IPS-NIHi7 (cell line): ENCODE measurements at regions not wholly inside any gene's neighbourhood (a gene's known extent, or its start where the extent isn't known, plus 50 kb on each side); places are given as distances from the start of the nearest gene placed in this dataset.
"Not testable (repeated sequence)": the region's sequence is repeated elsewhere in the genome, so short reads cannot be mapped to it uniquely, and the experiment has no call there.

Experiments
- DNase-seq: peaks from one replicate; pipeline ENCODE4 v3.0.0; 2012; ENCODE audit warnings: mixed read lengths; ENCODE audit errors: extremely low spot score

DNA sequence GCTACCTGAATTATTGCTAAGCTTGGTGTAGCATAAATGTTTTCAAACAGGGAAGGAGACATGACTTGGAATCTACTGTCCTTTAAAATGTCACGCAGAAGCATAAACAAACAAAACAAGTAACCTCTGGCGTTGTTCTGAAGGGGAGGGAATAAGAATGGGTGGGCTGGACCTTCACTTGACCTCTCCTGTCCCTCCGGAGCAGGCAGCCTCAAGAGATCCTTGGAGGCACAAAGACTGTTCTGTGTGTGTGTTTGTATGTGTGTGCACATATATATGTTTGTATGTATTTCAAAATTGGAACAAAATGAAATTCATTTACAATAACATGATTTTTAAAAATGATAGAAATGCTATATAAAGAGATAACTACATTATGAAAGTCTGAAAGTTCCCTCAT, 91.3 kb upstream of the DCLK2 start:
- DNase-seq, result no peak

DNA sequence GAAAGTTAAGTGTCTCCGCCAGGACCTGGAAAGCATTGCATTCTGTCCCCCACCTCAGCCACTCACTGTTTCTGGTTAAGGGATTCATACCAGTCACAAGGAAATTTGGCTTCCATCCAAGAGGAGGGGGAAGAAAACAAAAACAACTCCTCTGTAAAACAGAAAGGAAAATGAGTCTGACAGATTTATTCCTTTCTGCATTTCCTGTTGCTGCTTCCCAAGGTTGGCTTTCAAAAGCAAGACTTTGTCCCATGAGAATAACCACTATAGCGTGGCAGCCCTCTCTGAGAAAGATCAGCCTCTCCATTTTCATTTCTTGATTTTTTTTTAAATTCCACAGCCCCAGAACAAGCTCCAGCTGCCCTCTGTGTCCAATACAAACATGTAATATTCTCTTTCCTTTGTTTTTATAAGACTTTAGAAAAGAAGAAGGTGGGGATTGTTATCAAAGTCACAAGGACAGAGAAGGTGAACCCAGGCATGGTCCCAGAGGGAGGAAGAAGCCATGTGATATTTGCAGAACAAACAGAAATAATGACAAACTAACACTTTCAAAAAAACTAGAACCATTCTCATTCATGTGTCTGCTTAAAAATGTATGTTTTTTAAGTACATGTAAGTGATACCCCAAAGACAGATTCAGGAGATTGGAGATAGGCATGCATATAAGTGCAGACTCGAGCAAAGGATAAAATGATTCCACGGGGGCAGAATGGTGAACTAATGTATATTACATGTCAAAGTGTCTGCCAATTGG, 90.7 kb upstream of the DCLK2 start:
- no peak for DNase-seq

DNA sequence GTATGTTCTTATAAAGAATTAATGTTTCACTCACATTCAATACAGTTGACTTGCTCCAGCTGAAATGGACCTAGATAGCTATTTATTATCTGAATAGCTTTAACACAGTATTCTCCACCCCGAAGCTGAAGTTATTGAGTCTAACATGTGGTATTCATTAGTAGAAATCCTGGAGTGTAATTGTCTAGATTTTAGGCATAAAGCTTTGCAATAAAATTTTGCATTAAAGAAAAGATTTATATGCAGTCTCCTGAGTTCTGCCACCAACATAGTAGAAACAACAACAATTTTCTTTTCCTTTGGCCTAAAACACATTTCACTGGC, 90.2 kb upstream of the DCLK2 start:
- DNase-seq, result no peak

DNA sequence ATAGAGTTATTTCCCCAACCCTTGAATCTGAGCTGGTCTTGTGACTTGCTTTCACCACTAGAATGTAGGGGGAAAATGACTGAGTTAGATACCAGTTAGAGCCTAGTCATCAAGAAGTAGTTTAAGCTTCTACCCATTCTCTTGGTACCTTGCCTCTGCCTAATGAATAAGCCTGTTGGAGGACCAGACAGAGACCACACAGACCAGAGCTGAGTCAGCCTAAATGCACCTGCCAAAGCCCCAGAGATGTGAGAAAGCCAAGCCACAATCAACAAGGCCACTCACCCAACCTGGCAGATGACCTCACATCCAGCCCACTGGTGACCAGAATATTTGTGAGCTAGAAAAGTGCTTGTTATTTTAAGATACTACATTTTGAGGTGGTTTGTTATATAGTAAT, 85.2 kb upstream of the DCLK2 start:
- no peak for DNase-seq

DNA sequence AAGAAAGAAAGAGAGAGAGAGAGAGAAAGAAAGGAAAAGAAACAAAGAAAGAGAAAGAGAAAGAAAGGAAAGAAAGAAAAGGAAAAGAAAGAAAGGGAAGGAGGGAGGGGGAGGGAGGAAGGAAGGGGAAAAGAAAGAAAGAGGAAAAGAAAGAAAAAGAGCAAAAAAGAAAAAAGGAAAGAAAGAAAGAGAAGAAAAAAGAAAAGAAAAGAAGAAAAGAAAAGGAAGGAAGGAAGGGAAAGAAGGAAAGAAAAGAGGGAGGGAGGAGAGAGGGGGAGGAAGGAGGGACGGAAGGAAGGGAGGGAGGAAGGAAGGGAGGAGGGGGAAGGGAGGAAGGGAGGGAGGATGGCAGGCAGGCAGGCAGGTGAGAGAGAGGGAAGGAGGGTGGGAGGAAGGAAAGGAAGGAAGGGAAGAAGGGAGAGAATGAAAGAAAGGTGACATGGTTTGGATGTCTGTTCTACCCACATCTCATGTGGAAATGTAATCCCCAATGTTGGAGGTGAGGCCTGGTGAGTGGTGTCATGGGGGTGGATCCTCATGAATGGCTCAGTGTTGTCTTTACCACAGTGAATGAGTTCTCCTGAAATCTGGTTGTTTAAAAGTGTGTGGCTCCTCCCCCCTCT, 83.0 kb upstream of the DCLK2 start:
- DNase-seq, result no peak

DNA sequence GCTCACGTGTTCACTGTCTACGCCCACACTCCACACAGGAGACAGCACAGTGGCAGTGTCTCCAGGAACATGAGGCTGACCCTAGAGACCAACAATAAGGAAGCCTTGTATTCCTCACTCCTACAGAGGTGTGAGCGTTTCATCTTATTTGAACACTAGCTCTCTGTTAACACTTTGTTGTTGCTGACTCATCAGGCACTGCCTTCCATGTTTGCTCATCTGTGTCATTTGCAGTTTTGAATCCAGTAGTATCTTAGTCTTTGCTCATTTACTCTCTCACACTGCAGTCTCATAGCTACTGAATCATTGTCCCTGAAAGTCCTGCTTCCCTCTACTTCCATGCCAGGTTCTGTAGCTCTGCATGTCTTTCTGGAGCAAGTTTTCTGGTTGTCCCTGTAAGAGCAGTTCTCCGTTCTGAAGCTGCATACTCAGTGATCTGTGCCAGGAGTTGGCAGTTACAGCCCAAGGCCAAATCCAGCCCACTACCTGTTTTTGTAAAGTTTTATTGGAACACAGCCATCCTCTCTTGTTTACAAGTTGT, 80.3 kb upstream of the DCLK2 start:
- DNase-seq, result peak; percentile 26

DNA sequence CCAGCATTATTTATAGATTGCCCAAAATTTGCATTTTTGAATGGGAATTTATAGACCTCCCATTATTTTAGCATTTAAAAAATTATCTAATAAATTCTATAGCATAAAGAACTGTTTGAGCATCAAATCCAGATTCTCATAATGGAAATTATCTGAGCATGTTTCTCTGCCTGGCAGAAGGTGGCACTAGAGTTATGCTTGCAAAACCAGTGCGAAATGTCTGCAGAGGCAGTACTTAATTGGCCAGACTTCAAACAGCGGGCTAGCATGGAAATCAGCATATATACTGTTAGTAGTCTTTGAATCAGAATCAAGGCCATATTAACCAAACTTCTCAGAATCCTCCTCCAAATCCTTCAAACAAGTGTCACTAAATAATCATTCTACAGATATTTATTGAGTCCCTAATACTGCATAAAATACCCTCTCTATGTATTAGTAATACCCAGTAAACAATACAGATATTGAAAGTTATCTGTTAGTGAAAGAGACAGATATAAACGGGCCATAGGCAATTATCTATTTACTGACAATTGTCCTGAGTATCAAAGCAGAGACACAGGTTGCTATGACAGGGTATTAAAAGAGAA, 78.7 kb upstream of the DCLK2 start:
- peak; percentile 45 for DNase-seq

DNA sequence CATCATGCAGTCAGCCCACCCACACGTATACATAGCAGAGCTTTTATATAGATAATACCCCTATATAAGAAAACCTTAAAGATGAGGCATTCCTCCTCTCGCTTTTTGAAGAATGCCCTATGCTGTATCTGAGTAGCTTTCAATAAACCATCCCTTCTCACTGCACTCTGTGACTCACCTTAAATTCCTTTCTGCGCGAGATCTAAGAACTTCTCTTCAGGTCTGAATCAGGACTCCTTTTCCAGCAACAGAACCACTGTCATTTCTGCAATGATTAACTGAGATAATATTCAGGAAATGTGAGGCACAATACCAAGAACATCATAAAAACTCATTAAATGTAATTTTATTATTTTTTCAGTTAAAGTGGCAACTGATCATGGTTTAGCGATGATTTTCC, 76.4 kb upstream of the DCLK2 start:
- no peak for DNase-seq

DNA sequence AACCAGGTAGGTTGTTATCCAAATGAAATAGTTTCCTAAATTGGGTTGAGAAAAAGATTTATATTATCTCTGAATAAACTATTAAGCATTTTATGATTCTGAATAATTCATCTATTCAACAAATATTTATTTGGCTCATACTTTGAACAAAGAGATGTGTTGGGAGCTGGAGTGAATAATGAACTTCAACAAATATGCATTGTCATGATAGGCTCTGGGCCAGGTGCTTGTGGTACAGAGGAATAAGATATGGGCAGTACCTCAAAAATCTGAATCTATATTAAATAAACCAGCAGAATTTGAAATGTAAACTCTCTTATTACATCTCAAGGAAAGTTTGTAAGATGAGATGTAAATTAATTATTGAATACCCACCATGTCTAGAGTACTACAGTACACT, 75.7 kb upstream of the DCLK2 start:
- DNase-seq, result no peak

DNA sequence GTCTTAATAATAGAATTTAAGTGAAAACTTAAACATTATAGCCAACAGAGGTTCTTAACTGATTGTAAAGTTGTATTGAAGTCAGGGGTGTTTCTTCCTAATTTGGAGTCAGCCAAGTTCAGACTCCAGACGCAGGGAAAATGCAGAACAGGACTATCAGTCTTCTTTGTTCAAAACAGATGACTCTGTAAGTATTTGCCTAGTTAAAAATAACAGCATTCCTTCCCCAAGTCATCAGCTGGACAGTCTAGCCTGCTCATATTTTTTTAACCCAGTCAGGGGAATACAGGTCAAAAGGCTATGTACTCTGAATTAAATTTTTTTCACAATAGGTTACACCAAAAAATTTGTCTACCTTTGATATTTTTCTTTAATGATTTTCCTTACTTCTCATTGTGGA, 73.8 kb upstream of the DCLK2 start:
- no peak for DNase-seq

DNA sequence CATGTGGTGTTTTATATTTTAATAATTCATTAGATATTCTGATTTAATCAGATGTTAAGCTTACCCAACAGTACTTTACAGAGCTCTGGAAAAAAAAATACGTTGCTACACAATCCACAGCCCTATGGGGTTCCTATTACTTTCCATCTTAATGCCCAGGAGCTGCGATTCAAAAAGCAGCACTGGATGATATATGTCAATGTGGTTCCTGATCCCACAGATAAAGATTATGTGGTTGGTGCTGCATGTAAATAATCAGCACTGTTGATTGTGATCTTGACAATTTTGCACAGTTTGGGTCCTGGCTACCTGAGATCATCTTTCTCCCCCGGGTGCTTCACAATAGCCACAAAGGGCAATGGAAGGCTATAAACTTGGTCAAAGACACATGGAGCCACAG, 72.7 kb upstream of the DCLK2 start:
- DNase-seq, result no peak

DNA sequence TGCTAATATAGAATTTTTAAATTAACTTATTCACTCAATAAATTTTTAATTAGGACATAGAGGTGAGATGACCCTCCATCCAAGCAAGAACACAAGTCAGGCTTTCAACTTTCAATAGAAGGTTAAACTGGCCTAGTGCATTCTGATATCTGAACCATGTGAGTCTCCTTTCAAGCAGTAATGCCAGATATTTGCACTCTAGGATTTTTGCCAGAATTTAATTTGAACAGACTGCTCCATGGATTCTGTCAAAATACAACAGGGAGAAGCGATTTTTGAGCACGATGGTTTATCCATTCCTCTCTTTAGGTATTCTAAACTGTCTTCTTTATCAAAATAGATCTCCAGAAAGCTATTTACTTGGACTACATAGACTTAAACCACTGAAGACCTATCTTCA, 72.0 kb upstream of the DCLK2 start:
- DNase-seq, result no peak

DNA sequence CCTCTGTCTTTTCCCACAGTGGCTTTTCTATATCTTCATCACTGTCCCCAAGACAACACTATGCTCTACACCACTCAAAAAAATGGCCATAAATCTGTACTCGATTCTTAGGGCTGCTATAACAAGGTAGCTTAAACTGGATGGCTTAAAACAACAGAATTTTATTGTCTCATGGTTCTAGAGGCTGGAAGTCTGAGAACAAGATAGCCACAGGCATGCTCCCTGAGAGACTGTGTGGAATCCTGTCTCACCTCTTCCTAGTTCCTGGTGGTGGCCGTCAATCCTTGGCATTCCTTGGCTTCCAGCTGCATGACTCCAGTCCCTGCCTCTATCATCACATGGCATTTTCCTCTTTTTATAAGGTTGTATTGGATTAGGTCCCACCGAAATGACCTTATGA, 70.7 kb upstream of the DCLK2 start:
- DNase-seq, result no peak

DNA sequence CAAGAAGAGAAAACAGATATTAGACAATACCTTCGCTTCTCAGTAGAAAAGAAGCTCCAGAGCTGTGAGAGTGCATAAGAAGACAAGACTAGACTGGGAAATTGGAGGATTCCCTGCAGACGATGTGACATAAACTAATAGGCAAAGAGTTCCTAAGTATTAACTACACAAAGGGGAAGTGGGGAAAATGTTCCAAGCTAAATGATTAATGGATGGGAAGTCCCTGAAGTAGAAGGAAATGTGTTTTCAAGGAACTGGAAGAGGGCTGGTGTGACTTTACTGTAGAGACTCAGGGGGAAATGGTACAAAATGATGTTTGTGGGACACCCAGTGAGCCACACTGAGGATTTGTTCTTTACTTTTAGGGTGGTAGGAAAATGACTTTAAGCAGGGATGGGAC, 69.7 kb upstream of the DCLK2 start:
- DNase-seq, result no peak

DNA sequence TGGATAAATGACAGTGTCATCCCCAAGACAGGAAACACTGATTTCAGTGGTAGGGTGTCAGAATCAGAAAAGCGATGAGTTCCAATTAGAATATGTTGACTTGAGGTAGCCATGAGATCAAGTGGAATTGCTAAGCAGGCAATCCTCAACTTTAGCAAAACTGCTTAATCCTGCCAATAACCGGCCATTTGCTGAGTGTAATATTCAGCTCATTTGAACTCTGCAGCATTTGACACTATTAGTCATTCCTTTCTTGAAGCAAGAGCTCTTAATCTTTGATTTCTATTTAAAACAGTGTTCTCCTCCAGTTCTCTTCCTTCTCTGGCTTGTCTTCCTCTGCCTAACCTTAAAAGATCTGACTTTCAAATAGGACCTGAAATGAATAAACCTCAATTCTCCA, 68.7 kb upstream of the DCLK2 start:
- DNase-seq, result no peak

DNA sequence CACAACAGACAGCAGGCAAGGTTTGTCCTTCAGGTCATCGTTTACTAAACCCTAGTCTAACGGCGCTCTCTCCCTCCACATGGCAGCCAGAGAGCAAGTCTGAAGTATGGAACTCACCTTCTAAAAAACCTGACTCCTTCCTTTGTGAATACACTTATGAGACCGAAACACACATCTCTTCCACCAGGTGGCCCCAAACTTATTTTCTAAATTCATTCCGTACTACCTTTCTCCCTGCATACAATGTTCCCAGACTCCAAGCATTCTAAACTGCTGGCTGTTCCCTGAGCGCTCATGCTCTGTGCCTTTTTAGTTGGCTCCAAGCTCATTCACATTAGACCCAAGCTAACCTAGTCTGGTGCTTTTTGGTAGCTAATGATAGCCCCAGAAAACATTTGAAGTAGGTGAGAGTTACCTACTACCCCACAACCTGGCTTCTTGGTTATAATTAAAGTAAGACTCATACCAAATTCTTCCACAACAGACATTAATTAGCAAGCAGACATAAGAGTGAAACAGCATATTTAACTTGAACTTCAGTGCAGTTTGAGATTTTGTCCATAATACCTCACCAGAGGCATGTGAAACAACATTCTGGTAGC, 67.6 kb upstream of the DCLK2 start:
- peak; percentile 60 for DNase-seq

DNA sequence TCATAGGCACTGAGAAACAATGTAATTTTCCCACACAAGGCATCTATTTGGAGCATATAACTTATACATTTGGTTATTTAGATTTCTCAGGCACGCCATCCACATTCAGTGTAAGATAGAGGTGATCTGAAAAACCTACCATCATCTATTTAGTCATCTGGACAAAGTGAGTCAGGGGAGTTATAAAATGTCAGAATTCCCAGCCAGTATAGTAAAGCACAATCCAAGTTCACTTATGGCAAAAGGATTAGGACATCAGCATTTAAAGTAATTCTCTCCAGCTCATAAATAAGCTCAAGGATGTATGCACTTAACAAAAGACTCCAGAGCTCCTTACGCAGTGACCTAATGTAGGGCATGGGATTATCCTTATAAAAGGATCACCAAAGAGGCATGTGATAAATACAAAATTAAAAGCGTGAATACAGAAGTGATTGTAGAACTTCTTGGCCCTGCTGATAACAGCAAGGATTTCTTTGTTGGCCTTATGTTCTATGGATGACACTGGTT, 65.3 kb upstream of the DCLK2 start:
- DNase-seq, result no peak

DNA sequence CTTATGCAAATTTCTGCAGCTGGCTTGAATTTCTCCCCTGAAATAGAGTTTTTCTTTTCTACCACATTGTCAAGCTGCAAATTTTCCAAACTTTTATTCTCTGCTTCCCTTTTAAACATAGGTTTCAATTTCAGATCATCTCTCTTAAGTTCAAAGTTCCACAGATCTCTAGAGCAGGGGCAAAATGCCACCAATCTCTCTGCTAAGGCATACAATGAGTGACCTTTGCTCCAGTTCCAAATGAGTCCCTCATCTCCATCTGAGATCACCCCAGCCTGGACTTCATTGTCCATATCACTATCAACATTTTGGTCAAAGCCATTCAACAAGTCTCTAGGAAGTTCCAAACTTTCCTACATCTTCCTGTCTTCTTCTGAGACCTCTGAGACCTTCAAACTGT, 62.3 kb upstream of the DCLK2 start:
- DNase-seq, result not testable (repeated sequence)

DNA sequence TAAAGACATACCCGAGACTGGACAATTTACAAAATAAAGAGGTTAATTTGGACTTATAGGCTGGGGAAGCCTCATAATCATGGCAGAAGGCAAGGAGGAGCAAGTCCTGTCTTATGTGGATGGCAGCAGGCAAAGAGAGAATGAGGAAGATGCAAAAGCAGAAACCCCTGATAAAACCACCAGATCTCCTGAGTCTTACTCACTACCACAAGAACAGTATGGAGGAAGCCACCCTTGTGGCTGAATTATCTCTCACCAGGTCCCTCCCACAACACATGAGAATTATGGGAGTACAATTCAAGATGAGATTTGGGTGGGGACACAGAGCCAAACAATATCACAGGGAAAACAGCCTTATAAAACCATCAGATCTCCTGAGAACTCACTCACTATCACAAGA, 61.6 kb upstream of the DCLK2 start:
- DNase-seq, result not testable (repeated sequence)

DNA sequence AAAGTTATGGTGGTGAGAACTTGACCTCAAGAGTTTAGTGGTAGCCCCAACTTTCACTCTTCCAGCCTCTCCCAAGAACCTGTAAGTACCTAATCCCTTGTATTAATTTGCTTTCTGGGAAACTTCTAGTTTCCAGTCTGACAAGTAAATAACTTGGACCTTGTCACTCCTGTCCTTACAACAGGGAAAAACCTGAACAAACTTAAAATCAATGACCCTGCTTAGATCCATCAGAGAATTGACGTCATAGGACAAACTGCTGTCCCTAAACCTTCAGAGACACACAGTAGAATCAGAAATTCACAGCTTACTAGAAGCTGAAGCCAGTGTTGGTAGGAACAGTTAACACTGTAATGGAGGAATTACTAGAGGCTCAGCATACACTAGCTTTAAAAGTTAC, 60.0 kb upstream of the DCLK2 start:
- DNase-seq, result no peak

DNA sequence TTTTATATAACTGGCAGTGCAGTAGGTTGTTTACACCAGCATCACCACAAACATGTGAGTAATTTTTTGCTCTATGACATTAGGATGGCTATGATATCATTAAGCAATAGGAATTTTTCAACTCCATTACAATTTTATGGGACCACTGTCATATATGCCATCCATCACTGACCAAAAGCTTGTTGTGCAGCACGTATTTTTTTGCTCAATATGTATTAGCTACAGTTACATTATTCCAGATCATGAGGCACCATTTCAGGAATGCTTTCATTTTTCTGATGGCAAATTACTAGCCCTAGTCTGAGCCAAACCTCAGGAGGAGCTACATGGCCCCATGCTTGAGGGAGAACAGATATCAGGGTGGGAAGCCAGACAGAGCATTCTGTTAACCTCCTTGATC, 56.8 kb upstream of the DCLK2 start:
- no peak for DNase-seq

DNA sequence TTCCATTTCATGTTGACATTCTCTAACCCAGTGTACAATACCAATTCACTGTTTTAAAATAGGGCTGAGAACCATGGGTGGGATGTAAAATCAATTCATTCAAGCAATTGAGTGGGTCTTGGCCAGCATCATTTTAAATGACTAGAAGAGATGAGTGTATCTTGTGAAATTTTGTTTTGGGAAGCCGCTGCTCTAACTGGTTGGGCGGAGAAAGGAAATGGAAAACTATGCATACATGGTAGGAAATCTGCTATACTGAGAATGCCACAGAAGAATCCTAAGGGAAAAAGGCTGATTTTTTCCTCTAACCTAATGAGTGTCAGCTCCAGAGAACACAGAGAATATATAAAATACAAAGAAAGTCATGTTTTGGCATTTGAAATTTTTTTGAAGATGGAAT, 54.8 kb upstream of the DCLK2 start:
- no peak for DNase-seq

DNA sequence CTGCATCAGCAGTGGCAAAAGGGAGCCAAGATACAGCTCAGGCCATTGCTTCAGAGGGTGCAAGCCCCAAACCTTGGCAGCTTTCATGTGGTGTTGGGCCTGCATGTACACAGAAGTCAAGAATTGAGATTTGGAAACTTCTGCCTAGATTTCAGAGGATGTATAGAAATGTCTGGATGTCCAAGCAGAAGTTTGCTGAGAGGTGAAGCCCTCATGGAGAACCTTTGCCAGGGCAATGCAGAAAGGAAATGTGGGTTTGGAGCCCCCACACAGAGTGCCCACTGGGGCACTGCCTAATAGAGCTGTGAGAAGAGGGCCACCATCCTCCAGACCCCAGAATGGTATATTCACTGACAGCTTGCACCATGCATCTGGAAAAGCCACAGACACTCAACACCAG, 51.3 kb upstream of the DCLK2 start:
- not testable (repeated sequence) for DNase-seq
